Peyer's patch (tissue), 4 donors: ENCODE measurements at regions not wholly inside any gene's neighbourhood (a gene's known extent, or its start where the extent isn't known, plus 50 kb on each side); places are given as distances from the start of the nearest gene placed in this dataset.

Source experiments
- CTCF ChIP-seq, 6 experiments: fragments of 450-650 bp in 4 of 6; fragments of 200-600 bp in 2 of 6; sonication (generic) in 1 of 6; IDR thresholded peaks; one replicate each; pipeline ENCODE4 v1.5.1; 2017 to 2019; ENCODE audit warnings: antibody characterized with exemption in 6 of 6, mild to moderate bottlenecking in 3 of 6, moderate library complexity in 1 of 6
- POLR2A ChIP-seq, 2 donors: fragments of 450-650 bp; IDR thresholded peaks; one replicate each; pipeline ENCODE4 v1.5.1; 2017; ENCODE audit warnings: antibody characterized with exemption in 2 of 2, mild to moderate bottlenecking in 2 of 2, moderate library complexity in 2 of 2

GRCh38 chr6:226516-227073, 65.7 kb upstream of the DUSP22 start:
- TF ChIP-seq CTCF (IDR thresholded peaks at IDR 0.05) (no peak), POLR2A (IDR thresholded peaks at IDR 0.05) (no peak)
